ENCODE measurements at regions not wholly inside any gene's neighbourhood (a gene's known extent, or its start where the extent isn't known, plus 50 kb on each side); places are given as distances from the start of the nearest gene placed in this dataset.

GRCh38 chr20:57777911-57778310 is 68.1 kb upstream of the PMEPA1 start:
- TF ChIP-seq CTCF (conservative IDR thresholded peaks at IDR 0.05; ENCODE audit: low read length) (no peak), EZH2phosphoT487 (IDR thresholded peaks at IDR 0.05; ENCODE audit: borderline replicate concordance) (no peak)
